ENCODE measurements at regions not wholly inside any gene's neighbourhood (a gene's known extent, or its start where the extent isn't known, plus 50 kb on each side); places are given as distances from the start of the nearest gene placed in this dataset.

DNA sequence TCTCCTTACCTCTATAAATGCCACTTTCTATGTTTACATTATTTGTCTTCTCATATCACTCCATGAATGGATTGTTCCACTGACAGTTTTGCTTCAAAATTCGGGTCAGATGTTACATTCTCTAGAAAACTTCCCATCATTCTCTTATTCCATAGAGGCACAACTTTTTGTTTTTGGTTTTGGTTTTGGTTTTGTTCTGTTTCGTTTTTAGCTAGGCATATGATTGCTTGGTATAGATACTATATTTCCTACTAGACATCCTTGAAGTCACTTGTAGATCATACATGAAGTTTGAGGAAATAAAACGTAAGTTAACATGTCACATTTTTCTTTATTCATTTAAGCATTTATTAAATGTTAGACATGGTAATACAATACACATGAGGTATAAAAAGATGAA lies 961.0 kb downstream of the PCDH18 start:
- H3K27ac ChIP-seq: no peak overlapping the region
- TF ChIP-seq, protein P1, sequence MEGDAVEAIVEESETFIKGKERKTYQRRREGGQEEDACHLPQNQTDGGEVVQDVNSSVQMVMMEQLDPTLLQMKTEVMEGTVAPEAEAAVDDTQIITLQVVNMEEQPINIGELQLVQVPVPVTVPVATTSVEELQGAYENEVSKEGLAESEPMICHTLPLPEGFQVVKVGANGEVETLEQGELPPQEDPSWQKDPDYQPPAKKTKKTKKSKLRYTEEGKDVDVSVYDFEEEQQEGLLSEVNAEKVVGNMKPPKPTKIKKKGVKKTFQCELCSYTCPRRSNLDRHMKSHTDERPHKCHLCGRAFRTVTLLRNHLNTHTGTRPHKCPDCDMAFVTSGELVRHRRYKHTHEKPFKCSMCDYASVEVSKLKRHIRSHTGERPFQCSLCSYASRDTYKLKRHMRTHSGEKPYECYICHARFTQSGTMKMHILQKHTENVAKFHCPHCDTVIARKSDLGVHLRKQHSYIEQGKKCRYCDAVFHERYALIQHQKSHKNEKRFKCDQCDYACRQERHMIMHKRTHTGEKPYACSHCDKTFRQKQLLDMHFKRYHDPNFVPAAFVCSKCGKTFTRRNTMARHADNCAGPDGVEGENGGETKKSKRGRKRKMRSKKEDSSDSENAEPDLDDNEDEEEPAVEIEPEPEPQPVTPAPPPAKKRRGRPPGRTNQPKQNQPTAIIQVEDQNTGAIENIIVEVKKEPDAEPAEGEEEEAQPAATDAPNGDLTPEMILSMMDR (IDR thresholded peaks at IDR 0.05): no peak
- TF ChIP-seq ZFX (IDR thresholded peaks at IDR 0.05; ENCODE audit: borderline replicate concordance): no peak

DNA sequence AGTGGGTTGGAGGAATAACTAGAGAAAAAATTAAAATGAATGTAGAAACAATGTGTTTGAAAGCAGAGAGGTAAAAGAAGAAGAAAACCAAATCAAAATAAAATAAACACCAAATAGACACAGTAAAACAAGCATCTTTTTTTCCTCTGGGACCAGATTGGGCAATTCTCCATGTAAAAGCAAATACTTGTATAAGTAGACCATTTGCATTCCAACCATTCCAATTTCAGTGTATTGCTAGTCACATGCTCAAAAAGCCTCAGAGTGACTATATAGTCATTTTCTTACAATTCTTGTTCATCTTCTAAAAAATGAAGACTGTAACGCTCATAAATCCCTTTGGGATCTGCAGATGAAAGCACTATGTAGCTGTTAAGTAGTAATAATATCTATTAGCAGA lies 969.5 kb downstream of the PCDH18 start:
- TF ChIP-seq ZFX (IDR thresholded peaks at IDR 0.05; ENCODE audit: borderline replicate concordance): no peak
- TF ChIP-seq, protein P1 (IDR thresholded peaks at IDR 0.05): no peak

DNA sequence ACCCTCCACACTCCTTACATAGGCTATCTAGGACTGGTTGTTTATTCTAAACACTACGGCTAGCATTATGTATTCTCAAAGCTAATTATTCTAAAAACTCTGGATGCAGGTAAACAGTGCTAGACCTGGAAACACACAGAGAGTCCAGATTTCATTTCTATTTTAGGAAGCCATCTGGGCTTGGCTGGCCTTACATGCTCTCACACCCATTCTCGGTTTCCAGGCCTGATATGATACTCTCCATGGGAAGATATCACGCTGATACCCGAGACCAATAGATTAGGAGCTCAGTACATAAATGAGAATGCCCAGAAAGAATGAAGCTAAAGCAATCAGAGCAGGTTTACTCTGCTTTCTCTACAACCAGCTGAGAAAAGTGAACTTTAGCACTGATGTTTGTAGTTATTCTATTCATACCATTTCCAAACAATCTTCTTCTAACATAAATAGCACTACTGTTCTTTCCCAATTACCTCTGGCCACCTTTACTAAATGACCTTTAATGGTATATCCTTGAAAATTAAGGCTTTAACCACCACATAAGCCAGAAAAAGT lies 973.3 kb downstream of the PCDH18 start:
- TF ChIP-seq, protein P1 (IDR thresholded peaks at IDR 0.05): no peak
- TF ChIP-seq ZFX (IDR thresholded peaks at IDR 0.05; ENCODE audit: borderline replicate concordance): no peak

More for the DNA sequence above, 969.5 kb downstream of the PCDH18 start:
- H3K27ac ChIP-seq: no peak overlapping the region

GRCh38 chr4:136557396-136557795 lies 974.9 kb downstream of the PCDH18 start:
- TF ChIP-seq, protein P1 (IDR thresholded peaks at IDR 0.05): no peak
- no peak for TF ChIP-seq ZFX (IDR thresholded peaks at IDR 0.05; ENCODE audit: borderline replicate concordance)

More for the DNA sequence above, 973.3 kb downstream of the PCDH18 start:
- no peak overlapping the region for H3K27ac ChIP-seq

DNA sequence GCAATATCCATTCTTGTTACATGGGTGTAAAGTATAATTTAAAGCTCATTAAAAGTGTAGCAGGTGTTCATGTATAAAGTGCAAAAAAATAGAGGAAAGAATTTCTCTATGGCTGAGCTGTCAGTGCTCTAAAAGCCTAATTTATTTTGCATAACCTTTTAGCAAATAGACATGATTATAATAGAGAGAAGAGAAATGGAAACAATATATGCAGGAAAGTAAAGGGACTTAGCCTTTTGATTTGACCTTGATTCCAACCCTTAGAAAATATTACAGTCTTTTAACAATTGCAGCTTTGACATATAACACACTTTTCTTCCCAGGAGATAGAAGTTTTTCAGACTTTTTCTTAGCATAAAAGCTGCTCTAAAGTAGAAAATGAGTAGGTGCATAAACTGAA lies 978.3 kb downstream of the PCDH18 start:
- TF ChIP-seq, protein P1 (IDR thresholded peaks at IDR 0.05): no peak

More at GRCh38 chr4:136557396-136557795, 974.9 kb downstream of the PCDH18 start:
- H3K27ac ChIP-seq: no peak overlapping the region

GRCh38 chr4:136551753-136552152 lies 980.5 kb downstream of the PCDH18 start:
- H3K27ac ChIP-seq: no peak overlapping the region
- no peak for TF ChIP-seq ZFX (IDR thresholded peaks at IDR 0.05; ENCODE audit: borderline replicate concordance)

More for the DNA sequence above, 978.3 kb downstream of the PCDH18 start:
- no peak overlapping the region for H3K27ac ChIP-seq

DNA sequence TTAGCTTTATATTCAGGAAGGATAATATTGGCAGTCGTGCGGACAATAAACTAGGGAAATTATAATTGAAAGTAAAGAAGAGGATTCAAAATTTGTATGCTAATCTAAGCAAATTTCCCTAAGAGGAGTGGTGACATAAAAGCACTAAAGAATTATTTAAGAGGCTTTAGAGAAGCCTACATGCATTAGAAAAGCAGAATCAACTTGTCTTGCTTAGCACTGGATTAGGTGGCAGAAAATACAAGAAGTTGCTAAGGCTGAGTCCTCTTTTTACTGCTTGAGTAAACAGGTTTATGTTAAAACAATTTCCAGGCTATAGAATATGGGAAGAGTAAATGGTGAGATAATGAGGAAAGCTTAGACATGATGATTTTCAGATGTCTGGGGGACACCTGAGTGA lies 991.5 kb downstream of the PCDH18 start:
- no peak for TF ChIP-seq ZFX (IDR thresholded peaks at IDR 0.05; ENCODE audit: borderline replicate concordance)
- TF ChIP-seq, protein P1 (IDR thresholded peaks at IDR 0.05): no peak
- no peak overlapping the region for H3K27ac ChIP-seq

DNA sequence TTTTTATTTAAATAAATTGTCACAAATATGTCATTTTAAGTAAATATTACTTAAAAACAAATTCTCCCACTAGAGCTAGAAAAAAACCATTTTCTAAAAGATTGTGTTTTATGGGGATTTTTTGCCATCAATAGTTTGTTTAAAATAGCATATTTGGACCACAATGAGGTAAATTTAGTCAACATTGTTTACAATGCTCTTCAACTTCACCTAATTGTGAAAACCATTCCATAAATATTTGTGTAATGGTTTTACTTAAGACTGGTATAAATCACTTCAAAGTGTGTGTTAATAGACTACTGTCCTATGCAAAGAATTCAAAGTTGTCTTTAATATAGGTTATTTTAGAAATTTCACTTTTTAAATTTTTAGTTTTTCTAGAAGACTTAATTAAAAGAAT lies 1004.2 kb downstream of the PCDH18 start:
- TF ChIP-seq ZFX (IDR thresholded peaks at IDR 0.05; ENCODE audit: borderline replicate concordance): no peak
- TF ChIP-seq, protein P1 (IDR thresholded peaks at IDR 0.05): no peak
- no peak overlapping the region for H3K27ac ChIP-seq
